Nephron (organoid): ENCODE measurements at regions not wholly inside any gene's neighbourhood (a gene's known extent, or its start where the extent isn't known, plus 50 kb on each side); places are given as distances from the start of the nearest gene placed in this dataset.

Source experiments
- H3K27ac Mint-ChIP-seq, 3 experiments: 2 replicates each; pipeline ENCODE4 v1.8.0; 2020; ENCODE audit warnings: mixed read lengths in 3 of 3, mild to moderate bottlenecking in 2 of 3, moderate library complexity in 1 of 3
- H3K27me3 Mint-ChIP-seq: 2 replicates; pipeline ENCODE4 v1.8.0; 2021; ENCODE audit warnings: low read depth, mild to moderate bottlenecking, moderate library complexity, mixed read lengths
- H3K36me3 Mint-ChIP-seq: 2 replicates; pipeline ENCODE4 v1.8.0; 2020; ENCODE audit warnings: low read depth, mixed read lengths
- H3K4me1 Mint-ChIP-seq: 2 replicates; pipeline ENCODE4 v1.8.0; 2020; ENCODE audit warnings: mixed read lengths
- H3K4me3 Mint-ChIP-seq, 3 experiments: 2 replicates each; pipeline ENCODE4 v1.8.0; 2020; ENCODE audit warnings: mild to moderate bottlenecking in 3 of 3, mixed read lengths in 3 of 3, moderate library complexity in 2 of 3
- H3K9me3 Mint-ChIP-seq: 2 replicates; pipeline ENCODE4 v1.8.0; 2020; ENCODE audit warnings: mixed read lengths
- CTCF ChIP-seq, 3 experiments: fragments of 200-600 bp; sonication (generic); IDR thresholded peaks; one replicate each; pipeline ENCODE4 v1.5.0; 2021; ENCODE audit warnings: antibody characterized with exemption in 3 of 3; ENCODE audit not compliant: unreplicated experiment in 3 of 3

- H3K4me3 Mint-ChIP-seq, result no peak overlapping the region
- TF ChIP-seq CTCF (IDR thresholded peaks at IDR 0.05; ENCODE audit: unreplicated experiment in 3 of 3), result no peak
- H3K9me3 Mint-ChIP-seq, result no peaks in the 10 kb centered on the region
- no peaks in the 10 kb centered on the region for H3K36me3 Mint-ChIP-seq
- H3K27me3 Mint-ChIP-seq, result no peaks in the 10 kb centered on the region
- peaks cover 6% of the 10 kb centered on the region for H3K4me1 Mint-ChIP-seq
- H3K27ac Mint-ChIP-seq, result no peak overlapping the region
Measured at GRCh38 chr14:25122211-25122610, 72.3 kb upstream of the STXBP6 start.

- Mint-ChIP-seq H3K4me3 (no peak overlapping the region), H3K27me3 (no peaks in the 10 kb centered on the region), H3K36me3 (no peaks in the 10 kb centered on the region), H3K4me1 (peaks cover 6% of the 10 kb centered on the region), H3K27ac (no peak overlapping the region), H3K9me3 (no peaks in the 10 kb centered on the region)
- no peak for TF ChIP-seq CTCF (IDR thresholded peaks at IDR 0.05; ENCODE audit: unreplicated experiment in 3 of 3)
Measured at GRCh38 chr14:25121337-25122129, 71.6 kb upstream of the STXBP6 start.

GRCh38 chr14:25120261-25120660 lies 70.3 kb upstream of the STXBP6 start:
- peaks cover under 1% of the 10 kb centered on the region for H3K9me3 Mint-ChIP-seq
- no peaks in the 10 kb centered on the region for H3K36me3 Mint-ChIP-seq
- H3K4me1 Mint-ChIP-seq, result peaks cover 6% of the 10 kb centered on the region
- TF ChIP-seq CTCF (IDR thresholded peaks at IDR 0.05; ENCODE audit: unreplicated experiment in 3 of 3), result no peak
- H3K27me3 Mint-ChIP-seq, result no peaks in the 10 kb centered on the region
- no peak overlapping the region for H3K4me3 Mint-ChIP-seq
- H3K27ac Mint-ChIP-seq, result no peak overlapping the region

- H3K9me3 Mint-ChIP-seq, result peaks cover 5% of the 10 kb centered on the region
- no peaks in the 10 kb centered on the region for H3K36me3 Mint-ChIP-seq
- TF ChIP-seq CTCF (IDR thresholded peaks at IDR 0.05; ENCODE audit: unreplicated experiment in 3 of 3), result no peak
- peaks cover 6% of the 10 kb centered on the region for H3K4me1 Mint-ChIP-seq
- H3K4me3 Mint-ChIP-seq, result no peak overlapping the region
- no peaks in the 10 kb centered on the region for H3K27me3 Mint-ChIP-seq
- no peak overlapping the region for H3K27ac Mint-ChIP-seq
Measured at GRCh38 chr14:25118671-25119070, 68.7 kb upstream of the STXBP6 start.

GRCh38 chr14:25117342-25117741 lies 67.4 kb upstream of the STXBP6 start:
- no peak overlapping the region for H3K4me3 Mint-ChIP-seq
- H3K9me3 Mint-ChIP-seq, result peaks cover 5% of the 10 kb centered on the region
- no peak overlapping the region for H3K27ac Mint-ChIP-seq
- no peak for TF ChIP-seq CTCF (IDR thresholded peaks at IDR 0.05; ENCODE audit: unreplicated experiment in 3 of 3)
- peaks cover 6% of the 10 kb centered on the region for H3K4me1 Mint-ChIP-seq
- H3K27me3 Mint-ChIP-seq, result no peaks in the 10 kb centered on the region
- H3K36me3 Mint-ChIP-seq, result no peaks in the 10 kb centered on the region

GRCh38 chr14:25116607-25117006 lies 66.7 kb upstream of the STXBP6 start:
- no peak for TF ChIP-seq CTCF (IDR thresholded peaks at IDR 0.05; ENCODE audit: unreplicated experiment in 3 of 3)
- Mint-ChIP-seq H3K4me3 (no peak overlapping the region), H3K27ac (no peak overlapping the region), H3K4me1 (peaks cover 6% of the 10 kb centered on the region), H3K9me3 (peaks cover 5% of the 10 kb centered on the region), H3K27me3 (no peaks in the 10 kb centered on the region), H3K36me3 (no peaks in the 10 kb centered on the region)
